ENCODE measurements at regions not wholly inside any gene's neighbourhood (a gene's known extent, or its start where the extent isn't known, plus 50 kb on each side); places are given as distances from the start of the nearest gene placed in this dataset.

GRCh38 chr11:27287205-27287604 lies 75.8 kb downstream of the CCDC34 start:
- FAIRE-seq, result no peak
- DNase-seq (ENCODE audit: insufficient read length, low spot score), result no peak

- no peak for DNase-seq (ENCODE audit: insufficient read length, low spot score)
- FAIRE-seq, result no peak
These were observed 77.3 kb downstream of the CCDC34 start for GRCh38 chr11:27285761-27286160.

GRCh38 chr11:27282806-27283205 lies 80.2 kb downstream of the CCDC34 start:
- FAIRE-seq, result no peak

GRCh38 chr11:27281740-27282590 lies 81.0 kb downstream of the CCDC34 start:
- no peak for DNase-seq (ENCODE audit: insufficient read length, low spot score)
- no peak for FAIRE-seq

More at GRCh38 chr11:27282806-27283205, 80.2 kb downstream of the CCDC34 start:
- DNase-seq (ENCODE audit: insufficient read length, low spot score), result no peak

- DNase-seq (ENCODE audit: insufficient read length, low spot score) (no peak), FAIRE-seq (no peak)
These were observed 81.7 kb downstream of the CCDC34 start for GRCh38 chr11:27281276-27281675.

GRCh38 chr11:27280140-27280539 lies 82.9 kb downstream of the CCDC34 start:
- DNase-seq (ENCODE audit: insufficient read length, low spot score), result no peak
- no peak for FAIRE-seq

- DNase-seq (ENCODE audit: insufficient read length, low spot score) (no peak), FAIRE-seq (no peak)
These were observed 83.6 kb downstream of the CCDC34 start for GRCh38 chr11:27279460-27279859.

GRCh38 chr11:27277843-27278242 lies 85.2 kb downstream of the CCDC34 start:
- no peak for FAIRE-seq
- no peak for DNase-seq (ENCODE audit: insufficient read length, low spot score)

- FAIRE-seq (no peak), DNase-seq (ENCODE audit: insufficient read length, low spot score) (no peak)
These were observed 86.9 kb downstream of the CCDC34 start for GRCh38 chr11:27276141-27276540.

- no peak for FAIRE-seq
These were observed 88.1 kb downstream of the CCDC34 start for GRCh38 chr11:27274854-27275395.

GRCh38 chr11:27266125-27266524 lies 96.9 kb downstream of the CCDC34 start:
- no peak for FAIRE-seq
- DNase-seq (ENCODE audit: insufficient read length, low spot score), result no peak

More at GRCh38 chr11:27274854-27275395, 88.1 kb downstream of the CCDC34 start:
- DNase-seq (ENCODE audit: insufficient read length, low spot score), result no peak

- DNase-seq (ENCODE audit: insufficient read length, low spot score) (no peak), FAIRE-seq (no peak)
These were observed 99.0 kb downstream of the CCDC34 start for GRCh38 chr11:27263986-27264385.

- FAIRE-seq, result no peak
- DNase-seq (ENCODE audit: insufficient read length, low spot score), result no peak
These were observed 100.0 kb downstream of the CCDC34 start for GRCh38 chr11:27263046-27263445.

GRCh38 chr11:27255447-27255828 lies 107.6 kb downstream of the CCDC34 start:
- no peak for DNase-seq (ENCODE audit: insufficient read length, low spot score)
- FAIRE-seq, result no peak

- no peak for DNase-seq (ENCODE audit: insufficient read length, low spot score)
- no peak for FAIRE-seq
These were observed 108.1 kb downstream of the CCDC34 start for GRCh38 chr11:27254744-27255446.

- FAIRE-seq (no peak), DNase-seq (ENCODE audit: insufficient read length, low spot score) (no peak)
These were observed 109.8 kb downstream of the CCDC34 start for GRCh38 chr11:27253224-27253623.

- FAIRE-seq (no peak), DNase-seq (ENCODE audit: insufficient read length, low spot score) (no peak)
These were observed 111.9 kb downstream of the CCDC34 start for GRCh38 chr11:27250867-27251665.

- FAIRE-seq (no peak), DNase-seq (ENCODE audit: insufficient read length, low spot score) (no peak)
These were observed 114.2 kb downstream of the CCDC34 start for GRCh38 chr11:27248576-27249509.

- FAIRE-seq (no peak), DNase-seq (ENCODE audit: insufficient read length, low spot score) (no peak)
These were observed 115.4 kb downstream of the CCDC34 start for GRCh38 chr11:27247660-27248059.

- no peak for DNase-seq (ENCODE audit: insufficient read length, low spot score)
- FAIRE-seq, result no peak
These were observed 116.1 kb downstream of the CCDC34 start for GRCh38 chr11:27246925-27247324.
